Loucy (cell line): ENCODE measurements at regions not wholly inside any gene's neighbourhood (a gene's known extent, or its start where the extent isn't known, plus 50 kb on each side); places are given as distances from the start of the nearest gene placed in this dataset.

Experiments used
- CTCF ChIP-seq: fragments of 200-600 bp; sonication (generic); conservative IDR thresholded peaks from 2 replicates; pipeline ENCODE4 v1.5.1; 2014; ENCODE audit warnings: mild to moderate bottlenecking, antibody characterized with exemption, low read length
- EZH2phosphoT487 ChIP-seq: fragments of 200-600 bp; IDR thresholded peaks from 2 replicates; pipeline ENCODE4 v1.6.1; 2018; ENCODE audit warnings: antibody characterized with exemption, mild to moderate bottlenecking, moderate library complexity, borderline replicate concordance

DNA sequence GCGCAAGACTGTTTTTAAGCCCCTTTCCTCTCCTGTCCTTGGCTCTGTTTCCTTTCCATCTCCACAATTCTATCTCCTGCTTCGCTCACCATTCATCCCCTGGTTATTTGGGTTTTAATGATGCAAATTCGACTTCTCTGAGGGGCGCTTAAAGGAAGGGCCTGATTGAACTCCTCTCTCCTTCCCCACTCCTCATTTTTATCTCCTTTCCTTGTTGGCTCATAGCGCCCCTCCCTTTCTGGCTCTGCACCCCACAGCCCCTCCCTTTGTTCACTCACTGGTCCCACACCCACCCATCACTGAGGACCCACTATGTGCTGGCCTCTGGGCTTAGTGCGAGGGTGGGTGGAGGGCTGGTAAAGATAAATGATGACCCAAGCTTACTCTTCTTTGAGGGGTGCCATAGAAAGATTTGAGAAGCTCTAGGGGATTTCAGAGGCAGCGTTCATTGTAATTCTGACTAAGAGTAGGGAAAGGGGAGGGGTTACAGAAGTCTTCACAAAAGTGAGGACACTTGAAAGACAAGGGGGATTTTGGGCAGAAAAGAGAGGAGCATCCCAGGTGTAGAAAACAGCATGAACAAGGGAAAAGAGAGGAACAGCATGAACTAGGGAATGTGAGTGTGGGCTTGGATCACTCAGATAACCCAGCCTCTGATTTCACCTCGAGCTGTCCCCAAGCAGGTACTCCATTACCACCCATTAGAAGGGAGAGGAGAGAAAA is 507.8 kb downstream of the CD83 start:
- no peak for TF ChIP-seq CTCF
- no peak for TF ChIP-seq EZH2phosphoT487
